ENCODE measurements at regions not wholly inside any gene's neighbourhood (a gene's known extent, or its start where the extent isn't known, plus 50 kb on each side); places are given as distances from the start of the nearest gene placed in this dataset.

- H3K4me2 ChIP-seq (ENCODE audit: low read length) = no peak overlapping the region
- H3K9me3 ChIP-seq (ENCODE audit: control insufficient read depth, low read length) = no peaks in the 10 kb centered on the region
- no peaks in the 10 kb centered on the region for H3K4me1 ChIP-seq
- no peak overlapping the region for H2AFZ ChIP-seq
- no peak for TF ChIP-seq CTCF (IDR thresholded peaks at IDR 0.05)
- H3K4me3 ChIP-seq (ENCODE audit: low read depth, low read length) = no peak overlapping the region
- no peaks in the 10 kb centered on the region for H3K36me3 ChIP-seq (ENCODE audit: control insufficient read depth, insufficient read depth, low read length)
- no peaks in the 10 kb centered on the region for H3K79me2 ChIP-seq
- no peak overlapping the region for H3K9ac ChIP-seq
- H3K27ac ChIP-seq = no peak overlapping the region
- no peaks in the 10 kb centered on the region for H3K27me3 ChIP-seq (ENCODE audit: control insufficient read depth, insufficient read depth, low read length)
Measured at GRCh38 chr18:55166260-55166598, 207.0 kb upstream of the CCDC68 start.

- H2AFZ ChIP-seq = peak overlapping the region; percentile 46
- H3K36me3 ChIP-seq (ENCODE audit: control insufficient read depth, insufficient read depth, low read length) = no peaks in the 10 kb centered on the region
- no peak for TF ChIP-seq CTCF (IDR thresholded peaks at IDR 0.05)
- H3K27me3 ChIP-seq (ENCODE audit: control insufficient read depth, insufficient read depth, low read length) = no peaks in the 10 kb centered on the region
- no peak overlapping the region for H3K9ac ChIP-seq
- H3K4me3 ChIP-seq (ENCODE audit: low read depth, low read length) = no peak overlapping the region
- H3K9me3 ChIP-seq (ENCODE audit: control insufficient read depth, low read length) = no peaks in the 10 kb centered on the region
- H3K27ac ChIP-seq = no peak overlapping the region
- no peak overlapping the region for H3K4me2 ChIP-seq (ENCODE audit: low read length)
- no peaks in the 10 kb centered on the region for H3K79me2 ChIP-seq
- no peaks in the 10 kb centered on the region for H3K4me1 ChIP-seq
Measured at GRCh38 chr18:55163550-55163949, 204.3 kb upstream of the CCDC68 start.

DNA sequence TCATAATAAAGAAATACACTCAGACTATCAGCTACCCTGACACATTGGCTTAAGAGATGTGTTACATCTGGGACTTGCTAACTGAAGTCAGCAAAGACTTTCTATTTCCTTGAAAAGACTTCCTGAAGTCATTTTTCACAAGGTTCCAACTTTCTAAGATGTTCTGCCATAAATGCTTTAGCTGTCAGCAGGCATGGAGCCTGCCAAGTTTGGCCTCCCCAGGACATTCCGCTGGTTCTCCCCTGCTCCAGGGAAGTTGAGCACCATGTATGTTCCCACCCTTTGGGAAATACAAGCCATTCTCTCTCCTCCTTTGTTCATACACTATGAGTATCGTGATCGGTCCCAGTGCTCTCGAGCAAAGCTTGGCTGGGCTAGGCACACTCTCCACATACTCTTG is 202.7 kb upstream of the CCDC68 start:
- no peaks in the 10 kb centered on the region for H3K4me1 ChIP-seq
- no peak overlapping the region for H3K4me3 ChIP-seq (ENCODE audit: low read depth, low read length)
- no peak overlapping the region for H3K4me2 ChIP-seq (ENCODE audit: low read length)
- H2AFZ ChIP-seq = no peak overlapping the region
- H3K27ac ChIP-seq = no peak overlapping the region
- no peaks in the 10 kb centered on the region for H3K79me2 ChIP-seq
- H3K27me3 ChIP-seq (ENCODE audit: control insufficient read depth, insufficient read depth, low read length) = no peaks in the 10 kb centered on the region
- no peaks in the 10 kb centered on the region for H3K36me3 ChIP-seq (ENCODE audit: control insufficient read depth, insufficient read depth, low read length)
- TF ChIP-seq CTCF (IDR thresholded peaks at IDR 0.05) = no peak
- no peak overlapping the region for H3K9ac ChIP-seq
- H3K9me3 ChIP-seq (ENCODE audit: control insufficient read depth, low read length) = no peaks in the 10 kb centered on the region

DNA sequence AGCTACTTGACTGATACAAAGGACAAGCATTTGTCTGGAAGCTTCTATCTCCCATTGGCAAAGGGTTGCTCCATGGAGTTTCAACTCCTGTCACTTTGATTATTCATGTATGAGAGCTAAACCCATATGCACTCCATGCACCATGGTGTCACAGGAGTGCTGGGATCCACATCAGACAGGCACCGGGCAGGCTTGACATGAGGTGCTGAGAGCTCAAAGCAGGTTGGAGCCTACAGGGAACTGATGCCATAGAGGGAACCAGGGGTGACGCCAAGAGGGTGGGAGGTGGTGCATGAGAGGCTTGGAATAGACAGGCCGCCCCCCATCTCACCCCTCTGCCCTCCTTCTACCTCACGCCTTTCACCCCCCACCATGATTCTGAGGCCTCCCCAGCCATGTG is 199.8 kb upstream of the CCDC68 start:
- no peak overlapping the region for H2AFZ ChIP-seq
- H3K79me2 ChIP-seq = no peaks in the 10 kb centered on the region

More for the DNA sequence above, 199.8 kb upstream of the CCDC68 start:
- H3K9me3 ChIP-seq (ENCODE audit: control insufficient read depth, low read length) = no peaks in the 10 kb centered on the region
- no peaks in the 10 kb centered on the region for H3K27me3 ChIP-seq (ENCODE audit: control insufficient read depth, insufficient read depth, low read length)
- H3K9ac ChIP-seq = no peak overlapping the region
- H3K36me3 ChIP-seq (ENCODE audit: control insufficient read depth, insufficient read depth, low read length) = no peaks in the 10 kb centered on the region
- H3K27ac ChIP-seq = no peak overlapping the region
- TF ChIP-seq CTCF (IDR thresholded peaks at IDR 0.05) = no peak
- H3K4me1 ChIP-seq = no peaks in the 10 kb centered on the region
- no peak overlapping the region for H3K4me2 ChIP-seq (ENCODE audit: low read length)
- H3K4me3 ChIP-seq (ENCODE audit: low read depth, low read length) = no peak overlapping the region
